ENCODE measurements at regions not wholly inside any gene's neighbourhood (a gene's known extent, or its start where the extent isn't known, plus 50 kb on each side); places are given as distances from the start of the nearest gene placed in this dataset.
"Not testable (repeated sequence)": the region's sequence is repeated elsewhere in the genome, so short reads cannot be mapped to it uniquely, and the experiment has no call there.

GRCh38 chr15:22228101-22228762, 147.9 kb downstream of the OR4M2 start:
- H3K36me3 ChIP-seq (replicated peaks; ENCODE audit: low read depth, low read length): no peaks in the 10 kb centered on the region
- H3K9ac ChIP-seq (ENCODE audit: low read length): no peak overlapping the region
- H4K20me1 ChIP-seq (ENCODE audit: insufficient read depth, low read length): no peaks in the 10 kb centered on the region
- no peak overlapping the region for H3K27ac ChIP-seq (ENCODE audit: low read length)
- no peak overlapping the region for H2AFZ ChIP-seq (ENCODE audit: low read depth, low read length)
- H3K79me2 ChIP-seq (ENCODE audit: low read length): no peaks in the 10 kb centered on the region
- H3K27me3 ChIP-seq (ENCODE audit: low read depth, low read length): peaks cover 19% of the 10 kb centered on the region; the same call in 1 of the 2 replicates
- H3K9me3 ChIP-seq (ENCODE audit: insufficient read depth, low read length): no peaks in the 10 kb centered on the region
- H3K4me2 ChIP-seq (ENCODE audit: low read length): no peak overlapping the region
- H3K4me3 ChIP-seq (ENCODE audit: low read length): no peak overlapping the region
- no peaks in the 10 kb centered on the region for H3K4me1 ChIP-seq (ENCODE audit: low read length)
- TF ChIP-seq CTCF (IDR thresholded peaks at IDR 0.05; ENCODE audit: low read depth, low read length): no peak
- TF ChIP-seq EZH2phosphoT487 (IDR thresholded peaks at IDR 0.05; ENCODE audit: low read depth): no peak

GRCh38 chr15:22229990-22230819, 149.9 kb downstream of the OR4M2 start:
- H3K27ac ChIP-seq (ENCODE audit: low read length): no peak overlapping the region
- no peak overlapping the region for H3K9ac ChIP-seq (ENCODE audit: low read length)
- H2AFZ ChIP-seq (ENCODE audit: low read depth, low read length): no peak overlapping the region
- H3K4me2 ChIP-seq (ENCODE audit: low read length): no peak overlapping the region
- TF ChIP-seq EZH2phosphoT487 (IDR thresholded peaks at IDR 0.05; ENCODE audit: low read depth) (no peak), CTCF (IDR thresholded peaks at IDR 0.05; ENCODE audit: low read depth, low read length) (no peak)
- H3K27me3 ChIP-seq (ENCODE audit: low read depth, low read length): peaks cover 16% of the 10 kb centered on the region; the same call in 1 of the 2 replicates
- H3K9me3 ChIP-seq (ENCODE audit: insufficient read depth, low read length): no peaks in the 10 kb centered on the region
- H3K79me2 ChIP-seq (ENCODE audit: low read length): no peaks in the 10 kb centered on the region
- no peak overlapping the region for H3K4me3 ChIP-seq (ENCODE audit: low read length)
- H4K20me1 ChIP-seq (ENCODE audit: insufficient read depth, low read length): no peaks in the 10 kb centered on the region
- no peaks in the 10 kb centered on the region for H3K36me3 ChIP-seq (replicated peaks; ENCODE audit: low read depth, low read length)
- H3K4me1 ChIP-seq (ENCODE audit: low read length): no peaks in the 10 kb centered on the region

GRCh38 chr15:22231603-22232002, 151.3 kb downstream of the OR4M2 start:
- no peak overlapping the region for H3K27ac ChIP-seq (ENCODE audit: low read length)
- no peaks in the 10 kb centered on the region for H3K36me3 ChIP-seq (replicated peaks; ENCODE audit: low read depth, low read length)
- no peak for TF ChIP-seq CTCF (IDR thresholded peaks at IDR 0.05; ENCODE audit: low read depth, low read length)
- TF ChIP-seq EZH2phosphoT487 (IDR thresholded peaks at IDR 0.05; ENCODE audit: low read depth): no peak
- no peak overlapping the region for H3K4me3 ChIP-seq (ENCODE audit: low read length)
- H3K9ac ChIP-seq (ENCODE audit: low read length): no peak overlapping the region
- H3K4me2 ChIP-seq (ENCODE audit: low read length): no peak overlapping the region
- no peaks in the 10 kb centered on the region for H4K20me1 ChIP-seq (ENCODE audit: insufficient read depth, low read length)
- peaks cover 10% of the 10 kb centered on the region; the same call in 1 of the 2 replicates for H3K27me3 ChIP-seq (ENCODE audit: low read depth, low read length)
- H2AFZ ChIP-seq (ENCODE audit: low read depth, low read length): no peak overlapping the region
- H3K9me3 ChIP-seq (ENCODE audit: insufficient read depth, low read length): no peaks in the 10 kb centered on the region
- no peaks in the 10 kb centered on the region for H3K4me1 ChIP-seq (ENCODE audit: low read length)
- no peaks in the 10 kb centered on the region for H3K79me2 ChIP-seq (ENCODE audit: low read length)

- TF ChIP-seq CTCF (IDR thresholded peaks at IDR 0.05; ENCODE audit: low read depth, low read length) (no peak), EZH2phosphoT487 (IDR thresholded peaks at IDR 0.05; ENCODE audit: low read depth) (no peak)
- peaks cover 10% of the 10 kb centered on the region; the same call in 1 of the 2 replicates for H3K27me3 ChIP-seq (ENCODE audit: low read depth, low read length)
Measured at GRCh38 chr15:22232675-22233074, 152.3 kb downstream of the OR4M2 start.

GRCh38 chr15:22235261-22235930, 155.1 kb downstream of the OR4M2 start:
- not testable (repeated sequence) for H3K79me2 ChIP-seq (ENCODE audit: low read length); H3K4me2 ChIP-seq (ENCODE audit: low read length); H2AFZ ChIP-seq (ENCODE audit: low read depth, low read length); H3K4me1 ChIP-seq (ENCODE audit: low read length); H3K27ac ChIP-seq (ENCODE audit: low read length); H3K9ac ChIP-seq (ENCODE audit: low read length); H4K20me1 ChIP-seq (ENCODE audit: insufficient read depth, low read length); H3K36me3 ChIP-seq (replicated peaks; ENCODE audit: low read depth, low read length); H3K9me3 ChIP-seq (ENCODE audit: insufficient read depth, low read length); H3K4me3 ChIP-seq (ENCODE audit: low read length)
- peaks cover 10% of the 10 kb centered on the region; the same call in 1 of the 2 replicates for H3K27me3 ChIP-seq (ENCODE audit: low read depth, low read length)

More at GRCh38 chr15:22232675-22233074, 152.3 kb downstream of the OR4M2 start:
- no peak overlapping the region for H2AFZ ChIP-seq (ENCODE audit: low read depth, low read length)
- H4K20me1 ChIP-seq (ENCODE audit: insufficient read depth, low read length): no peaks in the 10 kb centered on the region
- no peaks in the 10 kb centered on the region for H3K9me3 ChIP-seq (ENCODE audit: insufficient read depth, low read length)
- no peak overlapping the region for H3K4me3 ChIP-seq (ENCODE audit: low read length)
- no peak overlapping the region for H3K9ac ChIP-seq (ENCODE audit: low read length)
- no peaks in the 10 kb centered on the region for H3K36me3 ChIP-seq (replicated peaks; ENCODE audit: low read depth, low read length)
- no peak overlapping the region for H3K4me2 ChIP-seq (ENCODE audit: low read length)
- H3K27ac ChIP-seq (ENCODE audit: low read length): no peak overlapping the region
- H3K4me1 ChIP-seq (ENCODE audit: low read length): no peaks in the 10 kb centered on the region
- H3K79me2 ChIP-seq (ENCODE audit: low read length): no peaks in the 10 kb centered on the region

Measured in OCI-LY3 (cell line).